Ramos (cell line): ENCODE measurements at regions not wholly inside any gene's neighbourhood (a gene's known extent, or its start where the extent isn't known, plus 50 kb on each side); places are given as distances from the start of the nearest gene placed in this dataset.

Experiments used
- in situ Hi-C: fragments of 300-500 bp; cut with MboI; formaldehyde crosslinking; loops from one replicate; pipeline ENCODE4 v1.14.3; 2022; ENCODE audit warnings: low sequenced_read_pairs; ENCODE audit not compliant: unreplicated experiment

GRCh38 chr2:173419506-173419905 lies 64.8 kb downstream of the CDCA7 start:
- in situ Hi-C loops: loop anchor here (25.0 kb wide), 1 partner anchor 618 kb away; no protein-coding TSS in a partner anchor

GRCh38 chr2:173424886-173425285 lies 70.2 kb downstream of the CDCA7 start:
- in situ Hi-C loops: loop anchor here (25.0 kb wide), 2 partner anchors 388 to 612 kb away; no protein-coding TSS in a partner anchor

DNA sequence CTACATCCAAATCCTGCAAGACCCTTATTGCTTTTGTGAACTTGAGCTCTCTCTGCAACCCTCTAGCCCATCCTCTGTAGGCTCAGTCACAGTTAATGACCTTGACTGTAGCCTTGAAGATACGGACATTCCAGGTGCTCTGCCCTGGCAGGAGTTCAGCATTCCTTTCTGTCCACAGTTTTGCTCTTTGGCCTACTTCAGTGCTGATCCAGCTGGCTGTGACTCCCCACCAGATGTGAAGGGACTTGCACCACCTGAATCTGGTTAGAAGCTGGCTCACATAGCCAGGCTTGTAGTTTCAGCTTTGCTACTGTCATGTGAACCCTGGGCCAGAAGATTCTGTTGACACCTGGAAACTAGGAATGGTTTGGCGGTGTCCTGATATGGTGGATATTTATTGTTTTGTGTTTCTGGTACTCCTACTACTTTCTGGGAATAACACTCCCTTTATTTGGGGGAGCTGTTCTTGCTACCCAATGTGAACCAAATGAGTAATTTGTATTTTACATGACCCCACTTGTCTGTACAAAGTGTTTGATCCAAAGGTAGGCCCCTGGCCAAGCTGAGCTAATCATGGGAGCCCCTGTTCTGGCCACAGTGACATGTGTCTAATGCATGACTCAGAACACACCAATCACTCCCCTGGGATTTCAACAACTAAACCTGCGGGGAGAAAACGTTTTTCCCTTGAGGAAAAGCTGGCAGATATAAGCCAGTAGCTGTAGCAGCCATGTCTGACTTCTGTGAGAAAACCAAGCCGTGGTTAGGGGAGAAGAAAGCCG lies 73.4 kb downstream of the CDCA7 start:
- in situ Hi-C loops: loop anchor here (25.0 kb wide), 1 partner anchor 391 kb away; no protein-coding TSS in a partner anchor

- in situ Hi-C loops: loop anchor here (25.0 kb wide), 1 partner anchor 394 kb away; no protein-coding TSS in a partner anchor
Observed at GRCh38 chr2:173431191-173431590, 76.5 kb downstream of the CDCA7 start.

DNA sequence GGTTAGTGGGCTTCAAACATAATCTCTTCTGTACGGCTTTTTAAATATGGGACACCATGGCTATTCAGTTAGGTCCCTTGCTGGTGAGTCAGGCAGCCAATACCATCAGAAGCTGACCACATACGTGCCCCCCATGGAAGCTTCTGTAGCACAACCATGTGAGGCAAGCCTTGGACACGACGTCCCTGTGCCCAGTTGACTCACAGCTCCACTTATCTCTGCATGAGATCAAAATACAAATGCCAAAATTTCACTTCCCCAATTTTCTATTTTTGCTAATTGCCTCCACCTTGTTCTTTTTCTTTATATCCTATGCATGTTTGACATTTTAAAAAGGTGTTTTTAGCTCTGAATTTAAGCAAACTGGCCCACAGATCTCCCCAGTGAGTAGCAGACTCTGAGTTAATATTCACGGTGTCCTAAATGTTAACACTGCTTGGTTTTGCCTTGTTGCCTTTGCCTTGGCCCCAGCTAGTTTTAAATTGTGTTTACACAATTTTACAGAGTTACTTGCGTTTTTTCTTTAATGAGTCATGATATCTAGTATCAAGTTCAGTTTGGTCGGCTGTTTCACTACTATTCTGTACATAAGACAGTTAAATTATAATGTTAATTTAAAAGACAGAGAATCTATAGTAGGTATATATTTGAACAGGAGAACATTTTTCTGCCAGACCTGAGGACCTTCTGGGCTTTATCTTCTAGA lies 77.5 kb downstream of the CDCA7 start:
- in situ Hi-C loops: loop anchor here (25.0 kb wide), 1 partner anchor 395 kb away; no protein-coding TSS in a partner anchor

- in situ Hi-C loops: loop anchor here (25.0 kb wide), 1 partner anchor 398 kb away; no protein-coding TSS in a partner anchor
Observed at GRCh38 chr2:173434762-173435569, 80.3 kb downstream of the CDCA7 start.

DNA sequence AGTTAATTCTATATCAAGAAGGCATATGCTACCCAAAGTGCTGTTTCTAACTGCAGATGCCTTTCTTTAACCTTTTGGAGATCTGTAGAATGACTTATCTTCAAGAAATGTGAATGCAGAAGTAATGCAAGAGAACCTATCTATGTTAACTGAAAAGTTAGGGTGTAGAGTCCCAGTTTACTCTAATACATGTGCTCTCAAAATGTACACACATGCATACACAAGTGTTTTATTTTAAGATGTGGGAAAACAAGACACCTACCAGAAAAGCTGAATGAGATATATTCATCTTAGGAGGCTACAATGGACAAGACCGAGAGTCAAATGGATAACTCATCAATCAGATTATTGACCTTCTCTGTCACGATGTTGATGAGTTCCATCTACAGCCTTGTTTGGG lies 80.9 kb downstream of the CDCA7 start:
- in situ Hi-C loops: loop anchor here (25.0 kb wide), 1 partner anchor 398 kb away; no protein-coding TSS in a partner anchor

GRCh38 chr2:173436088-173436487 lies 81.4 kb downstream of the CDCA7 start:
- in situ Hi-C loops: loop anchor here (25.0 kb wide), 1 partner anchor 399 kb away; no protein-coding TSS in a partner anchor

DNA sequence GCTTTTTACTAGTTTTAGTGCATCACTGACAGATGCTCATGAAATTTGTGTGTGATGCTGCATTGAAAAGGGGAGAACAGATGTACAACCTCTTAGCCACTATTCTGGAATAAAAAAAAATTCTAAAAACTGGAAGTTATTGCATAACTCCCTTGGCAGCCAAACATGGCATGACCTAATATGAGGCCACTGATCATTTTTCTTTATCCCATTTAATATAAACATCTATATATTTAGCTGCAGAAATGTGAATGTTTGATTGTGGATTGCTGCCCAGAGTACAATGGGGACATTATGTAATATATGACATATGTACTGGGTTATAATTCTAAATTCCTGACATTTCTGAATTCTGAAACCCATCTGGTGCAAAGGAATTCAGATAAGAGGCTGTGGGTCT lies 86.5 kb downstream of the CDCA7 start:
- in situ Hi-C loops: loop anchor here (25.0 kb wide), 1 partner anchor 404 kb away; no protein-coding TSS in a partner anchor

- in situ Hi-C loops: loop anchor here (25.0 kb wide), 1 partner anchor 405 kb away; no protein-coding TSS in a partner anchor
Observed at GRCh38 chr2:173442542-173442941, 87.9 kb downstream of the CDCA7 start.

GRCh38 chr2:173446722-173447121 lies 92.0 kb downstream of the CDCA7 start:
- in situ Hi-C loops: loop anchor here (25.0 kb wide), 1 partner anchor 409 kb away; no protein-coding TSS in a partner anchor

DNA sequence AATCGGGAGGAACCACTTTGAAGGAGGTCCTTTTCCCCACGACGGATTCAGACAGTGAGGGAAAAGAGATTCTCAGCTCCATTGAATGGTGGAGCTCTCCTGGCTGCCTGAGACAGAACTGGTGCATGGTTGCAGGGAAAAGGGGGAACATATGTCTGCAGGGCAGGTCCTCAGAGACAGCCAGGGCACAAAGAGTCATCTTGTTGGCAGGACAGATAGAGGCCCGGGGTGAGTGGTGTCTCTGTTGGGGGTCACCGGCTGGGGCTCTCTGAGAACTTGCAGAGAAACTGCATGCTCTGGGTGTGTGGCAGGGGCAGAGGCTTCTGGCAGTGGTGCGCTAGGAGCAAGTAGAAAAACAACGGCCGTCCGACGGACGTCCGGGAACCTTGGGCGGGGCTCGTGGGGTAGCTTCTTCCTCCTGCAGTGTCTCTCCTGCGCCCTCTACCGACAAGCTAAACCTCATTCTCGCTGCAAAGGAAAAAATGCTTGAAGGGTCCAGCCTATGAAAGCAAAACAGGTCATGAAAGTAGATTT lies 94.3 kb downstream of the CDCA7 start:
- in situ Hi-C loops: loop anchor here (25.0 kb wide), 1 partner anchor 412 kb away; no protein-coding TSS in a partner anchor

- in situ Hi-C loops: no loop called here
Observed at GRCh38 chr2:173451118-173451517, 96.4 kb downstream of the CDCA7 start.

GRCh38 chr2:173451941-173452340 lies 97.3 kb downstream of the CDCA7 start:
- in situ Hi-C loops: no loop called here

DNA sequence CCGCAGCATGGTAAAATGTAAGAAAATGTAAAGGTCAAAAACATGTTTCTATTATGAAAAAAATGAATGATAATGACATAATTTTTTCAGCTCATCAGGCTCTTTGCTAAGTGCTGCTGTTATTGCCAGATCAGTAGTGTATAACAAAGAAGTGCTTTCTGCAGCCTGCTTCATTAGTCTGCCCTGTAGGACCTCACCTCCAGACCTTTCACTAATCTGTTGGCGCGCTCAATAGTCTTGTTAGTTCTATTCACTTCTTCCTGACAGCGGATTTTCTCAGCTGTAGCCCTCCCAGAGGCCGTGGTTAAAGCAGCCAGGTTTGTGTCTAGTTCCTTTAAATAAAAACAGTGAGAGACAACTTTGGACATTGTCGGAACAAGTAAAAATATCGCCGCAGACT lies 97.7 kb downstream of the CDCA7 start:
- in situ Hi-C loops: no loop called here

DNA sequence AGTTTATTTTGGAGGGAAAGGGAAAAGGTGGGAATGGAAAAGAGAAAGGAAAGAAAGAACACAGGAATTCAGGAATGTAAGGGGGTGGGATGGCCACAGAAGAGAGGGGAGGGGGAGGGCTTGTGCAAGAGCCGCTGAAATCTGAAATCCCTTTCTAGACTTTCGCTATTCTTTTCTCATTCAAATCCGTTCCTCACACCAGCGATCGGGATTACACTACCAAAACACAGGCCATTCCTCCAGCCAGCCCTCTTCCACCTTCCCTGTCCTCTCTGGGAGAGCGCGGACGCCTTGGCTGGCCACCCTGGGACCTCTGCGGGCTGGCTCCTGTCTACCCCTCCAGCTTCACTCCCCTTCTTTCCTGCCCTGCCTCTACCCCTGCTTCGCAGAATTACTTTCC lies 102.3 kb downstream of the CDCA7 start:
- in situ Hi-C loops: no loop called here

DNA sequence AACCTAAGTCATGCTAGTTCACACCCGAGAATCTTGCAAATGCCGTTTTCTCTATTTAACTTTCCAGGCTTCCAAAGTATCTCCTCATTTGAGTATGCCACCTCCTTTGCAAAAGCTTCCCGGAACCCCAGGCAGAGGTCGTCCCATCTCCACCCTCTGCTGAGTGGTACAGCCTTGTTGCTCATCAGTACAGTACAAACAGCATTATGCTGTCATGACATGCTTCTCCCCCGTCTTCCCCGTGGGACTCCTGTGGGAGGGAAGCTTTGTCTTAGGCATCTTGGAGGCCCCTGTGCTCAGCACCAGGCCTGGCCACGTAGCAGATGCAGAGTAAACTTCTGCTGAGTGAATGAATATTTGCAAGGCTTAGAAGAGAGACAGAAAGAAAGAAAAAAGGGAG lies 102.7 kb downstream of the CDCA7 start:
- in situ Hi-C loops: no loop called here

GRCh38 chr2:173458991-173459780 lies 104.5 kb downstream of the CDCA7 start:
- in situ Hi-C loops: no loop called here
